Upper lobe of left lung (tissue), 6 donors: ENCODE measurements at regions not wholly inside any gene's neighbourhood (a gene's known extent, or its start where the extent isn't known, plus 50 kb on each side); places are given as distances from the start of the nearest gene placed in this dataset.
A peak's percentile ranks its signal among the peaks of the same experiment; 100 is the strongest.
"Not testable (repeated sequence)": the region's sequence is repeated elsewhere in the genome, so short reads cannot be mapped to it uniquely, and the experiment has no call there.

ENCODE experiments used
- ATAC-seq, 2 donors: fragments of 200-7000 bp; cut with Tn5 transposase; one replicate each; pipeline ENCODE4 v1.9.1; 2022; ENCODE audit warnings: mild to moderate bottlenecking in 2 of 2, moderate library complexity in 2 of 2; ENCODE audit not compliant: low FRiP score in 2 of 2
- DNase-seq, 2 donors: peaks; one replicate each; pipeline ENCODE4 v3.0.0-alpha.2; 2019 to 2020
- H3K27ac ChIP-seq, 4 donors: fragments of 200-600 bp; sonication (generic); one replicate each; pipeline ENCODE4 v1.5.1; 2016 to 2019
- H3K27me3 ChIP-seq, 4 donors: fragments of 200-600 bp; sonication (generic); one replicate each; pipeline ENCODE4 v1.5.1; 2017 to 2019
- H3K36me3 ChIP-seq, 4 donors: fragments of 200-600 bp; sonication (generic); one replicate each; pipeline ENCODE4 v1.5.1; 2016 to 2019
- H3K4me1 ChIP-seq, 4 donors: fragments of 200-600 bp; sonication (generic); one replicate each; pipeline ENCODE4 v1.5.1; 2018 to 2019
- H3K4me3 ChIP-seq, 4 donors: fragments of 200-600 bp; sonication (generic); one replicate each; pipeline ENCODE4 v1.5.1; 2017 to 2019; ENCODE audit warnings: mild to moderate bottlenecking in 2 of 4, moderate library complexity in 1 of 4
- H3K9me3 ChIP-seq, 4 donors: fragments of 200-600 bp; sonication (generic); one replicate each; pipeline ENCODE4 v1.5.1; 2018 to 2019
- EP300 ChIP-seq, 4 donors: sonication (generic); formaldehyde crosslinking; IDR thresholded peaks; one replicate each; pipeline ENCODE4 v1.5.1; 2017; ENCODE audit warnings: antibody characterized with exemption in 4 of 4, control low read depth in 2 of 4
- POLR2A ChIP-seq, 4 donors: fragments of 450-650 bp; IDR thresholded peaks; one replicate each; pipeline ENCODE4 v1.5.1; 2016 to 2017; ENCODE audit warnings: antibody characterized with exemption in 4 of 4, mild to moderate bottlenecking in 2 of 4
- POLR2AphosphoS5 ChIP-seq, 2 donors: sonication (generic); formaldehyde crosslinking; IDR thresholded peaks; one replicate each; pipeline ENCODE4 v1.5.1; 2017; ENCODE audit warnings: antibody characterized with exemption in 2 of 2
- WGBS, 2 donors: methylation state at CpG; one replicate each; pipeline ENCODE4 v1.1.5; 2017 to 2018; 5-methylcytosine and 5-hydroxymethylcytosine counted together
- TF ChIP-seq, protein P1 (sequence below), 6 experiments: fragments of 450-650 bp in 4 of 6; fragments of 200-600 bp in 2 of 6; sonication (generic) in 2 of 6; IDR thresholded peaks; one replicate each; pipeline ENCODE4 v1.5.1; 2016 to 2019; ENCODE audit warnings: antibody characterized with exemption in 6 of 6
- donor health status: DM: no; HTN: no; CAD: no; lungs with moderate emphysema.
- donor health status: DM: no; HTN: yes; CAD: no; lungs with severe emphysema.

DNA sequence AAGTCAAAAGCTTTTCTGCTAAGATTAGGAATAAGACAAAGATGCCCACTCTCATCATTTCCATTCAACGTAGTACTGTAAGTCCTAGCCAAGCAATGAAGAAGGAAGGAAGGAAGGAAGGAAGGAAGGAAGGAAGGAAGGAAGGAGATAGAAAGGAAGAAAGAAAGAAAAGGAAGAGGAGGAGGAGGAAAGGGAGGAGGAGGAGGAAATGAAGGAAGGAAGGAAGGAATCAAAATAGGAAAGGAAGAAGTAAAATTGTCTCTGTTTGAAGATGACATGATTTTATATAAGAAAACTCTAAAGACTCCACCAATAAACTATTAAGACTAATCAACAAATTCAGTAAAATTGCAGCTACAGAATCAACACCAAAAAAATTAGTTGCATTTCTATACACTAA lies 66.0 kb upstream of the DHRS4 start:
- WGBS, 2 donors, result 67 to 74% methylated on average over 1 of the region's 1 CpG
- no peak for ATAC-seq
- no peaks in the 10 kb centered on the region for H3K36me3 ChIP-seq
- H3K27ac ChIP-seq, result no peak overlapping the region
- H3K4me3 ChIP-seq, result no peak overlapping the region
- TF ChIP-seq POLR2A (IDR thresholded peaks at IDR 0.05) (no peak), EP300 (IDR thresholded peaks at IDR 0.05) (no peak), POLR2AphosphoS5 (IDR thresholded peaks at IDR 0.05) (no peak)
- TF ChIP-seq, protein P1, sequence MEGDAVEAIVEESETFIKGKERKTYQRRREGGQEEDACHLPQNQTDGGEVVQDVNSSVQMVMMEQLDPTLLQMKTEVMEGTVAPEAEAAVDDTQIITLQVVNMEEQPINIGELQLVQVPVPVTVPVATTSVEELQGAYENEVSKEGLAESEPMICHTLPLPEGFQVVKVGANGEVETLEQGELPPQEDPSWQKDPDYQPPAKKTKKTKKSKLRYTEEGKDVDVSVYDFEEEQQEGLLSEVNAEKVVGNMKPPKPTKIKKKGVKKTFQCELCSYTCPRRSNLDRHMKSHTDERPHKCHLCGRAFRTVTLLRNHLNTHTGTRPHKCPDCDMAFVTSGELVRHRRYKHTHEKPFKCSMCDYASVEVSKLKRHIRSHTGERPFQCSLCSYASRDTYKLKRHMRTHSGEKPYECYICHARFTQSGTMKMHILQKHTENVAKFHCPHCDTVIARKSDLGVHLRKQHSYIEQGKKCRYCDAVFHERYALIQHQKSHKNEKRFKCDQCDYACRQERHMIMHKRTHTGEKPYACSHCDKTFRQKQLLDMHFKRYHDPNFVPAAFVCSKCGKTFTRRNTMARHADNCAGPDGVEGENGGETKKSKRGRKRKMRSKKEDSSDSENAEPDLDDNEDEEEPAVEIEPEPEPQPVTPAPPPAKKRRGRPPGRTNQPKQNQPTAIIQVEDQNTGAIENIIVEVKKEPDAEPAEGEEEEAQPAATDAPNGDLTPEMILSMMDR (IDR thresholded peaks at IDR 0.05), result no peak
- peaks cover 6 to 11% (median 7%) of the 10 kb centered on the region in 4 donors for H3K9me3 ChIP-seq
- no peak for DNase-seq
- no peaks in the 10 kb centered on the region for H3K4me1 ChIP-seq
- no peaks in the 10 kb centered on the region for H3K27me3 ChIP-seq

- peaks cover 6 to 11% (median 7%) of the 10 kb centered on the region in 4 donors for H3K9me3 ChIP-seq
- H3K27ac ChIP-seq, H3K27me3 ChIP-seq, H3K4me1 ChIP-seq, H3K4me3 ChIP-seq, H3K36me3 ChIP-seq, ATAC-seq: not testable (repeated sequence)
- WGBS, 2 donors, result 89% methylated on average over 15 of the region's 26 CpGs; no CpG with 5 or more reads in 1 of the 2 donors
- DNase-seq, result peak in 1 of 2 donors; percentile 55
Observed at GRCh38 chr14:23891717-23892116, 61.9 kb upstream of the DHRS4 start.

- H3K36me3 ChIP-seq, ATAC-seq, DNase-seq, H3K4me1 ChIP-seq, H3K4me3 ChIP-seq, H3K27ac ChIP-seq, H3K27me3 ChIP-seq: not testable (repeated sequence)
- 85 to 88% methylated on average over 3 of the region's 3 CpGs for WGBS, 2 donors
- H3K9me3 ChIP-seq, result peaks cover 6 to 11% (median 7%) of the 10 kb centered on the region in 4 donors
Observed at GRCh38 chr14:23892289-23892688, 61.3 kb upstream of the DHRS4 start.

DNA sequence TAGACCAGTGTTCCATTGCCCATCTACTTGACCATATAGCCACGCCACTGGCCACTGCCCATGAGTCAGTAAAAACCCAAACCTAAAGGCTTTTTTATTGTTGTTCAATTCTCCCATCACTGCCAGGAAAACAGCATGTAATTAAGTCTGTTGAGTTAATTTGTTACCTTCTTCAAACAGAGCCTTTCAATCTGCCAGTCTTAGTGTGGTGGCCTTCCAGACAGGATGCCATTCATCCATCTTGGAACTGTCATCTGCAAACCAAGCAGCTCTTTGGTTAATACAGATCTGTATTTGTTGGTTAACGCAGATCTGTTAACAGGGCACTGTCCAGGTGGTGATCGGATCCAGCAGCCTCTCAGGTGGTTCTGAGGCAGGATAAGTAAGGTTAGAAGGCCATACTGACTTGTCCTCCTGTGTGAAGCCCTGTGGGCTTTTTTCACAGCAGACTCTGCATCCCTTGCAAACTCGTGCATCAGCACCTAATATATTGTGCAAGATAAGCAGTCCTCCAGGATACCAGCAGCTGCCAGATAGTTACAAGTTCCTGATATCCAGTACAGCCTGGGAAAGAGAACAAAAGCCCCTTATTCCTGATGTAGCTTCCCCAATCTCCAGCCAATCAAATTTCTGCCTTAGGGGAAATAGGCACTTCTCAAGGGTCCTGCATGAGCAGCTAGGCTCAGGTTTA lies 59.1 kb upstream of the DHRS4 start:
- WGBS, 2 donors, result 70 to 78% methylated on average over 4 of the region's 4 CpGs
- Histone ChIP-seq H3K27me3 (no peaks in the 10 kb centered on the region), H3K36me3 (no peaks in the 10 kb centered on the region), H3K4me3 (no peak overlapping the region), H3K4me1 (no peaks in the 10 kb centered on the region), H3K27ac (no peak overlapping the region), H3K9me3 (no peaks in the 10 kb centered on the region)
- DNase-seq, result no peak
- TF ChIP-seq POLR2AphosphoS5 (IDR thresholded peaks at IDR 0.05) (no peak), EP300 (IDR thresholded peaks at IDR 0.05) (no peak)
- ATAC-seq, result no peak

DNA sequence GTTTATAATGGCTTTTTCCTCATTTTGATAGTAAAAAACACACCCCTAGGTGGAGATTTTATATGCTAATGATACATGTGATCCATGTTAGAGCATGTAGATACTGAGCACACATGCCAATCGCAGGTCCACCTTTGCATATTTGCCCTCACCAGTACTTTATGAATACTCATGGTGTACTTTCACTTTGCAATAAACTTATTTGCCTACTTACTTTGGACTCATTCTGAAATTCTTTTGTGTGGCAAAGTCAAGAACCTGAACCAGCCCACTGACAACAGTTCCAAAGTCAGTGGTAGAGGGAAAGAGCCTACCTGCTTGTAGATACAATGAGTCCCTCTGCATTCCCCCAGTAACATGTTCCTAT lies 58.5 kb upstream of the DHRS4 start:
- Histone ChIP-seq H3K9me3 (no peaks in the 10 kb centered on the region), H3K27me3 (no peaks in the 10 kb centered on the region), H3K27ac (no peak overlapping the region), H3K4me3 (no peak overlapping the region), H3K4me1 (no peaks in the 10 kb centered on the region), H3K36me3 (no peaks in the 10 kb centered on the region)
- ATAC-seq, result no peak
- TF ChIP-seq EP300 (IDR thresholded peaks at IDR 0.05), result no peak
- TF ChIP-seq POLR2AphosphoS5 (IDR thresholded peaks at IDR 0.05), result no peak
- TF ChIP-seq POLR2A (IDR thresholded peaks at IDR 0.05), result no peak
- TF ChIP-seq, protein P1 (IDR thresholded peaks at IDR 0.05), result no peak
- WGBS, 2 donors, result 63 to 69% methylated on average over 1 of the region's 1 CpG
- DNase-seq, result no peak

GRCh38 chr14:23895480-23895879 lies 58.1 kb upstream of the DHRS4 start:
- TF ChIP-seq, protein P1 (IDR thresholded peaks at IDR 0.05), result no peak
- Histone ChIP-seq H3K27ac (no peak overlapping the region), H3K4me1 (no peaks in the 10 kb centered on the region), H3K36me3 (no peaks in the 10 kb centered on the region), H3K27me3 (no peaks in the 10 kb centered on the region), H3K9me3 (no peaks in the 10 kb centered on the region), H3K4me3 (no peak overlapping the region)
- DNase-seq (no peak), ATAC-seq (peak in 1 of 2 donors; percentile 70)
- WGBS, 2 donors, result 59 to 67% methylated on average over 3 of the region's 3 CpGs
